NB4 (cell line): ENCODE measurements at regions not wholly inside any gene's neighbourhood (a gene's known extent, or its start where the extent isn't known, plus 50 kb on each side); places are given as distances from the start of the nearest gene placed in this dataset.

Source experiments
- CTCF ChIP-seq: IDR thresholded peaks from one replicate; pipeline ENCODE4 v1.5.1; 2012; ENCODE audit warnings: low read depth, low read length
- MAX ChIP-seq: IDR thresholded peaks from 2 replicates; pipeline ENCODE4 v1.6.1; 2011; ENCODE audit warnings: low read depth, low read length
- MYC ChIP-seq: IDR thresholded peaks from 2 replicates; pipeline ENCODE4 v1.6.1; 2011; ENCODE audit warnings: low read depth, low read length
- POLR2A ChIP-seq: IDR thresholded peaks from 2 replicates; pipeline ENCODE4 v1.6.1; 2011; ENCODE audit warnings: mild to moderate bottlenecking; ENCODE audit not compliant: insufficient read length; ENCODE audit errors: extremely low read depth

DNA sequence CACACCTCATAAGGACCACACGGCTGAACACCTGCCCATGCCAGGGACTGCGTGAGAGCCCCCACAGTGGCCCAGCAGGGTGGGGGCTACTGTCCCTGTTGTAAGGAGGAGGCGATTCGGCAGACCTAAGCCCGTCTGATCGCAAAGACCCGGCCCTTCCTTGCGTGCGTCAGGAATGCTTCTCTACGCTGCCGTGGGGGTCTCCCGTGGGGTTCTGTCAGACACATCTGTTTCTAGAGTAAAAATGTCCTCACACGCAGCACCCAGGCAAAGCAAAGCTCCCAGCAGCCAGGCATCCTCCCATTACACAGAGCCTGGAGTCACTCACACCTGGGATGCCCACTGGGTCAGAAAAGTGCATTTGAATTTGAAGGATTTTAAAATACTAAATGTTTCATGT, 147.7 kb upstream of the SOX1 start:
- TF ChIP-seq CTCF: no peak
- no peak for TF ChIP-seq POLR2A
- no peak for TF ChIP-seq MAX
- no peak for TF ChIP-seq MYC
